Endodermal cell (in vitro differentiated cells): ENCODE measurements at regions not wholly inside any gene's neighbourhood (a gene's known extent, or its start where the extent isn't known, plus 50 kb on each side); places are given as distances from the start of the nearest gene placed in this dataset.

Experiments used
- DNase-seq: peaks from one replicate; pipeline ENCODE4 v3.0.0-alpha.2; 2017
- H3K27ac ChIP-seq: 2 replicates; pipeline ENCODE4 v1.5.1; 2013; ENCODE audit warnings: mild to moderate bottlenecking, low read depth, low read length, moderate library complexity
- H3K27me3 ChIP-seq: 2 replicates; pipeline ENCODE4 v1.6.1; 2013; ENCODE audit warnings: mild to moderate bottlenecking, low read length, moderate library complexity; ENCODE audit not compliant: insufficient read depth, control insufficient read depth, poor library complexity, severe bottlenecking
- H3K36me3 ChIP-seq: 2 replicates; pipeline ENCODE4 v1.7.0; 2013; ENCODE audit warnings: mild to moderate bottlenecking, low read length, moderate library complexity; ENCODE audit not compliant: control insufficient read depth, insufficient read depth
- H3K4me1 ChIP-seq: one replicate; pipeline ENCODE4 v1.7.0; 2013; ENCODE audit warnings: low read length; ENCODE audit not compliant: control insufficient read depth, insufficient read depth
- H3K4me3 ChIP-seq: 2 replicates; pipeline ENCODE4 v1.5.1; 2013; ENCODE audit warnings: mild to moderate bottlenecking, low read length, moderate library complexity
- H3K9ac ChIP-seq: 2 replicates; pipeline ENCODE4 v1.6.1; 2013; ENCODE audit warnings: mild to moderate bottlenecking, low read length, moderate library complexity; ENCODE audit not compliant: poor library complexity, severe bottlenecking; ENCODE audit errors: extremely low read depth
- H3K9me3 ChIP-seq: 2 replicates; pipeline ENCODE4 v1.6.1; 2013; ENCODE audit warnings: mild to moderate bottlenecking, low read length, moderate library complexity; ENCODE audit not compliant: control insufficient read depth
- H3K27ac Mint-ChIP-seq: 2 replicates; pipeline ENCODE4 v1.8.0; 2020; ENCODE audit warnings: mixed read lengths
- H3K27me3 Mint-ChIP-seq: 2 replicates; pipeline ENCODE4 v1.8.0; 2021; ENCODE audit warnings: mild to moderate bottlenecking, mixed read lengths; ENCODE audit not compliant: insufficient read depth
- H3K36me3 Mint-ChIP-seq: 2 replicates; pipeline ENCODE4 v1.8.0; 2020; ENCODE audit warnings: low read depth, mixed read lengths
- H3K4me1 Mint-ChIP-seq: 2 replicates; pipeline ENCODE4 v1.8.0; 2020; ENCODE audit warnings: mixed read lengths
- H3K4me3 Mint-ChIP-seq: 2 replicates; pipeline ENCODE4 v1.8.0; 2020; ENCODE audit warnings: mild to moderate bottlenecking, moderate library complexity, mixed read lengths
- H3K9me3 Mint-ChIP-seq: 2 replicates; pipeline ENCODE4 v1.8.0; 2020; ENCODE audit warnings: mild to moderate bottlenecking, mixed read lengths
- CTCF ChIP-seq: fragments of 200-600 bp; sonication (generic); conservative IDR thresholded peaks from 2 replicates; pipeline ENCODE4 v1.5.0; 2021; ENCODE audit warnings: antibody characterized with exemption, mild to moderate bottlenecking
- WGBS, 2 experiments: methylation state at CpG; one replicate each; pipeline versions ENCODE4 v1.1.5 to v1.1.7; 2013; ENCODE audit warnings: missing lambda C conversion rate in 2 of 2, mixed read lengths in 1 of 2; ENCODE audit not compliant: insufficient coverage in 1 of 2, insufficient read length in 1 of 2; 5-methylcytosine and 5-hydroxymethylcytosine counted together

GRCh38 chr7:156236936-156237599, 403.5 kb upstream of the RNF32 start:
- Histone ChIP-seq H3K9me3 (no peaks in the 10 kb centered on the region), H3K4me3 (no peak overlapping the region), H3K27me3 (no peaks in the 10 kb centered on the region), H3K4me1 (no peaks in the 10 kb centered on the region), H3K27ac (no peak overlapping the region), H3K9ac (no peak overlapping the region), H3K36me3 (no peaks in the 10 kb centered on the region)
- Mint-ChIP-seq H3K27me3 (no peaks in the 10 kb centered on the region), H3K9me3 (peaks cover 4% of the 10 kb centered on the region), H3K4me3 (no peak overlapping the region), H3K36me3 (no peaks in the 10 kb centered on the region), H3K4me1 (no peaks in the 10 kb centered on the region), H3K27ac (no peak overlapping the region)
- DNase-seq, result no peak
- no peak for TF ChIP-seq CTCF
- WGBS, 2 experiments, result 88 to 93% methylated on average over 7 to 14 of the region's 15 CpGs

GRCh38 chr7:156236181-156236889, 404.2 kb upstream of the RNF32 start:
- Mint-ChIP-seq H3K4me1 (no peaks in the 10 kb centered on the region), H3K27me3 (no peaks in the 10 kb centered on the region), H3K4me3 (no peak overlapping the region), H3K9me3 (no peaks in the 10 kb centered on the region), H3K27ac (no peak overlapping the region), H3K36me3 (no peaks in the 10 kb centered on the region)
- TF ChIP-seq CTCF, result no peak
- Histone ChIP-seq H3K36me3 (no peaks in the 10 kb centered on the region), H3K4me1 (no peaks in the 10 kb centered on the region), H3K27me3 (no peaks in the 10 kb centered on the region), H3K4me3 (no peak overlapping the region), H3K27ac (no peak overlapping the region), H3K9ac (no peak overlapping the region), H3K9me3 (no peaks in the 10 kb centered on the region)
- no peak for DNase-seq
- WGBS, 2 experiments, result 85 to 90% methylated on average over 8 to 23 of the region's 23 CpGs

- Mint-ChIP-seq H3K36me3 (no peaks in the 10 kb centered on the region), H3K27ac (no peak overlapping the region), H3K27me3 (no peaks in the 10 kb centered on the region), H3K4me1 (no peaks in the 10 kb centered on the region), H3K4me3 (no peak overlapping the region), H3K9me3 (no peaks in the 10 kb centered on the region)
- DNase-seq, result peak; percentile 20
- Histone ChIP-seq H3K27ac (no peak overlapping the region), H3K27me3 (no peaks in the 10 kb centered on the region), H3K9ac (no peak overlapping the region), H3K9me3 (no peaks in the 10 kb centered on the region), H3K36me3 (no peaks in the 10 kb centered on the region), H3K4me1 (no peaks in the 10 kb centered on the region), H3K4me3 (no peak overlapping the region)
- WGBS, 2 experiments, result 92 to 95% methylated on average over 8 to 10 of the region's 10 CpGs
- TF ChIP-seq CTCF, result no peak
Measured at GRCh38 chr7:156234666-156235494, 405.7 kb upstream of the RNF32 start.
